HuH-7.5 (cell line): ENCODE measurements at regions not wholly inside any gene's neighbourhood (a gene's known extent, or its start where the extent isn't known, plus 50 kb on each side); places are given as distances from the start of the nearest gene placed in this dataset.

Experiments
- DNase-seq: peaks from one replicate; pipeline ENCODE4 v3.0.0; 2011; ENCODE audit warnings: low spot score

DNA sequence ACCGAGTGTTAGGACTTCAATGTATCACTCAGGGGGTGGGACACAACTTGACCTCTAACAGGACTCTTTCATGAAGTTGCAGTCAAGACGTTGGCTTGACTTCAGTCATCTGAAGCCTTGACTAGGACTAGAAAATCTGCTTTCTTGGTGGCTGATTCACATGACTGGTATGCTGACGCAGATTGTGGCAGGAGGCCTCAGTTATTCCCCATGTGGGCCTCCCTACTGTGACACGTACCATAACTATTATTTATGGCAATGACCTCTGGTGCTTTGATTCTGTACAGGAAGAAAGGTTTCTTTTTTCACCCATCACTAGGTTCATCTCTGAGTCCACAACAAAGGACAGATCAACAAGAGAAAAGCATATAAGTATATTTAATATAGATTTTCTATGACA is 270.4 kb downstream of the NEDD1 start:
- no peak for DNase-seq

DNA sequence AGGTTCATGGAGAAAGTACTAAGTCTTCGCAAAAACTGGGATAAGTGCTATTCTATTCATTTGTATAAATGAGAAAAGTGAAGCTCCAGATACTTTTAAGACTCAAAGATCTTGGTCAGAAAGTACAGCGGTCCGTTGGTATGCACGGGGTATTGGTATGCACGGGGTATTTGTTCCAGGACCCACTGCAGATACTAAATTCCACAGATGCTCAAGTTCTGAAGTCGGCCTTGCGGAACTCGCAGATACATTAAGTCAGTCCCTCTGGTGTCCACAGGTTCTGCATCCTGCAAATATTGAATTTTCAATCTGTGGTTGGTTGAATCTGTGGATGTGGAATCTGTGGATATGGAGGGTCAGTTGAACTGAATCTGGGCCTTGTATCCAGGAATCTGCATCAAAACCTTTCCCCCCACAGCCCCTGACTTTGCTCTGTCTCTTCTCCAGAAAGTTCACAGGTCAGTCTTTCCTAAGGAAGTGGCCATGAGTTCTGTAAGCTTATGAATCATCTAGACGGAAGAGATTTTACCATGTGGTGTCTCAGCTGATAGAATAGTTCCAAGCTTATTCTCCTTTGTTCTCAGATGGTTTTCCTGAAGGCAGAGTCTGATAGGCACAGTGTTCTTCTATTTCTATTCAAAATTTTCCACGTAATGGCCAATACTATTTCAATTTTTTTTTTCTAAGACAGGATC is 274.7 kb downstream of the NEDD1 start:
- DNase-seq: no peak

DNA sequence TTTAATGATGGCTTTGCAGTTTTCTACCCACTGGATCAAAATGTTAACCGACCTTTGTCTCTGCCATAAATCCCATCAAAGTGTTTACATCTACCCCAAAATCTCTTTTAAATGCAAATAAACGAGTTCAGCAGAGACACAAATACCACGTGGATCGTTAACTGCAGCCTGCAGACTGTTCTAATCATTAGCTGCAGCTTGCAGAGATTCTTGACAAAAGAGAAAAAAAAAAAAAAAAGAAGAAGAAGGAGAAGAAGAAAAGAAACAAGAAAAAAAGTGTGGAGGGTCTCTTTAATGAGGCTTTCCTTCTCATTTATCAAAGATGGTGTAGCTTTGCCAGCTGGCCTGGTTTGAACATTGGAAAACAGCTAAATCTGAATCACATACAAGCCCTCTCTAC is 275.7 kb downstream of the NEDD1 start:
- DNase-seq: no peak

DNA sequence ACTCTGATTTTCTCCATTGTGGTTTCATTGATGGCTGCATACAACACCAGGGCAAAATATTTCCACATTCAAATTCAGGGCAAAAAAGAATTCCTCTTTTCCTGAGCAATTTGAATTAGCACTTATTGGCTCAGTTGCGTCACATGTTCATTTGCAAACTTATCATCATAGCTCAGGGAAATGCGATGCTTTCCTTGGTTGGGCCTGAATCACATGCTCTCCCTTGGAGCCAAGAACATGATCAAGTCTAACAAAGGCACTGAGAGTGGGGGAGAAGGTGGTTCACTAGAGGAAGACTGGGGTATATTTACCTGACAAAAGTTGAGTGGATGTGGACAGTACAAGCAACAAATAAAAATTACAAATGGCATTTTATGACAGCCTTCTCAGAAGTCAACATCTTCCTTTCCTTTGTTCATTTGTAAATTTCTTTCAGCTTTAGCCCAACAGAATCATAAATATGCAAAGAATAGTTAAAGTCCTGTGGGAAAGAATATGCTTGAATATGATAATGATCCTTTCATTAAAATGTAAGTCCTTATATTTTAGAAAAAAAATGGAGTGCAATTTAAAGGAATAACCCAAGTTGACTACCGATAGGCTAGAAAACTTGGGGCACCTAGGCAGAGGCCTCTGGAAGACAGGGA is 277.2 kb downstream of the NEDD1 start:
- no peak for DNase-seq

GRCh38 chr12:97185567-97185966 is 277.0 kb upstream of the RMST start:
- no peak for DNase-seq

DNA sequence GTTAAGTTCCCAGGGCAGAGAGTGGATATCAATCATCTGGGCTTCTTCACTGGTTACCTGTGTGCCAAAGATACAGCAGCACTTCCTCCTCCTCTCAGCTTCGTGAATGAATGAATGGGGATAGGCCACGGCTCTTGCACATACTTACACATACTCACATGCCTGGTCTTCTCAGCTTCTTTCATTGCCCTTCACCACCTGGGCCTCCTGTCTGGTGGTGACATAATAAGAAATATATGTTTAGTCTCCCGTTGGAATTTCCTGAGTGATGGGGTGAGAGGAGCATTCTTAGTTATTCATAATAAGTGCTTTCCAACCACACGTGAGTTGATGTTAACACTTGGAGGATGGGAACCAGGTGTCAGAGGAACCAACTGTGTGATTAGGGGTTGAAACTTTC is 268.1 kb upstream of the RMST start:
- DNase-seq: no peak

DNA sequence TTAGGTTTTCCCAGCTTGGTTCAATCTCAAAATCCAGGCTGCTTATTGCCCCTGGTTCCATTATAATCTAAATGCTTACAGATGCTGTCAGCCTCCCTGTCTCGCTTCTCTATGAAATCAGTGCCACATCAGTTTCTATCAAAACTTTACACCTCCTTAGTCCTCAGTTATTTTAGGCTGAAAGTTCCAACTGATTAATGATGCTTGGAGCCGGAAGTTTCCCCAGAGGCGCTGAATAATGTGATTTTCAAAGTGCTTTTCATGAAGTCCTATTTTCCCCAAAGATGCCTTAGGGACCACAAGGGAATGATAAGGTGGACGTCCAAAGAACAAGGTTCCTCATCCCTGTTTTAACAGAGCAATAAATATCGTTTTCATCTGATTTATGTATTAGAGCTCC is 262.4 kb upstream of the RMST start:
- no peak for DNase-seq

- no peak for DNase-seq
Measured at GRCh38 chr12:97203408-97203807, 259.2 kb upstream of the RMST start.

DNA sequence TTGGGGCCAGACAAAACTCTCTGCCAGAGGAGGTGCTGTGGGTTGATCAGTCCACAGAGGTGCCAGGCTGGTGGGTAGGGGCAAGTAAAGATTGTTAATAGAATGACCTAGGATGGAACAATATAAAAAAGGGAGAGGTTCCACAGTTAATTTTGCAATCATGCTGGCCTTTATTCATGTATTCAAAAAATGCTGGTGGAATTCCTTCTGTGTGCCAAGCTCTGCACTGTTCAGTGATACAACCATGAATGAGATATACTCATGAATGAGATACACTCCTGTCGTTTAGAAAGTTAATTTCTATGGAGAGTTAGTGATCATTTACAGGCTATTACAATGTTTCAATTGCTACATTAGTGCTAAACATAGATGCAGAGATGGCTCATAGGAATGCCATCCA is 252.6 kb upstream of the RMST start:
- DNase-seq: no peak

DNA sequence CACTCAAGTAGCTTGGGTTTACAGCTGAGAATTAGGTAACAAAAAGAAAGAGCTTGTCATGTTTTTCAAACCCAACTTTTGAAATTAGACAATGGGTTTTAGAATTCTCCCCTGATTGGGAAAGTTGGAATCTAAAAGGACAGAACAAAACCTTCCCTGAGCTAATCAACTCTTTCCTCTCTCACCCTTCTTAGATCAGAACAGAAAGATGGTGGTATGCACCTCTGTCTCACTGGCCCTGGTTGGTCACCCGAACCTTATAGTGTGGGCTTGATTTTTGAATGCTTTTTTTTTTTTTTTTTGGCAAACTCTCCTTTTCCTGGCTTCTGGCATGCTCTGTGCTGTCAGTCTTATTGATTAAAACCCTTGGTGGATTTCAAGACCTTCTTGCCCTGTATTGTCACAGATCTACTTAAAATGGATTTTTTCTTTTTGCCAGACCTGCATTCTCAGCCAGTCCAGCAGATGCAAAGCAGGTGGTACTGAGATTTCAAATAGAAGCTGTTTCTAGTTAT is 251.1 kb upstream of the RMST start:
- no peak for DNase-seq

DNA sequence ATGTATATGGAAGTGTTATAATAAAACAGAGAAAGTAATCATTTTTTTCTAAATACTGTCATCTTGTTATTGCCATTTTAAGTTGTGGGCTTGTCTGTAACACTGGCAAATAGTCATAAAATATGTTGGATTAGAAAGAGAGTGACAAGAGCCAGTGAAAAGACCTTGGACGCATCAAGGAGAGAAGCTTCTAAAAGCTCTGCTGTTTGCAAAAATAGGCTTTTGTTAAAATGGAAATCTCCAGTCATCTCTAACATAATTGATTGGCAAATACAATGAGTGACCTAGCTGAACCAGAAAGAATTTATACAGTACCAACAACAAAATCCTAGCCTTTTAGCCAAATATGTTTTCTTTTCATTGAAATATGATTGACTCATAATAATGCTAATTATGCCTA is 245.8 kb upstream of the RMST start:
- no peak for DNase-seq

DNA sequence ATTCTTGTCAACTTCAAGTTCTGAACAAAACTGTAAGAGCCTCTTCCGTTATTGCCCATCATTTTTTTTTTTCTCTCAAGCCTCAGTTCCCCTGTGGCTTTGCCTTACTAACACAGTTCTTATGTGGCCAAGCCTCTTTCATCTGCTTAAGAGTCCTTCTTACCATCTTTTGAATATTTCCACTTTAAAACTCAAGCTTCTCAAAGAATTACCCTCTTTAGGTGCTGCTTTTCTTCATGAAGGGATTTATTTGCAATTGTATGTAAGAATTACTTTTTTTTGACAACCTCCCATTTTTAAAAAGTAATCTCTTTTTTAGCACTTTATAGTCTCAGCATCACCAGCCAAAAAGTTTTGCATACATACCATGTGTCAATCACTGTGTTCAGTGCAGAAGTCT is 240.2 kb upstream of the RMST start:
- DNase-seq: no peak

- DNase-seq: no peak
Measured at GRCh38 chr12:97223419-97223818, 239.2 kb upstream of the RMST start.

DNA sequence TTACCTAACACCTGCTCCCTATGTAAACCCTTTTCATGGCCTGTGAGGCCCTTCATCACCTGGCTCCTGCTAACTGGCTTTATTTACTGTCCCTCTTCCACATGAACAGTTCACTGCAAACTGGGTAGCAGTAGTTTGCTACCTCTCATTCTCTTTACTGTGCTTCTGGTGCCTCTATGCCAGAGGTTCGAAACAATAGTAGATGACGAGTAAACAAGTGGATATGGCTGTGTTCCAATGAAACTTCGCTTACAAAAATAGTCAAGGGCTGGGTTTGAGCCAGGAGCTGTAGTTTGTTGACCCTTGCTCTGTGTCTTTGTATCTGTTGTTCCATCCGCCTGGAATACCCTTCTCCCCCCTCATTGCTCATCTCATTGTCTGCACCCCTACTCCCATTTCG is 233.6 kb upstream of the RMST start:
- DNase-seq: no peak

DNA sequence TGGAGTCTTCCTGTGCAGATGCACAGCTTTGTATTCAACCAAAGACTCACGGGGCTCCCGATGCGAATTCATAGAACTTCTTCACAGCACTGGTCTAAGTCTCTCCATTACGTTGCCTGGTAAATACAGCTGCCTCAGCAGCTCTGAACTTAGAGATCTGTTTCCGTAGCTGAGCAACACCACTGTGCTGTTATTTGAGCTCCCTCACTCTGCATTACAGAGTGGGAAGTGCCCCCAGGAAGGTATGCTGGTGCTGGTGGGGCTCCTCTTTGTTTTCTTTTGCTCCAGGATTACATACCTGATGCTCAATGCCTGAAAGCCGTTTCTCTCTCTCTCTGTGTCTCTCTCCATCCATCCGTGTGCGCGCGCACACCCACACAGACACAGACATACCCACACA is 227.5 kb upstream of the RMST start:
- DNase-seq: no peak

- no peak for DNase-seq
Measured at GRCh38 chr12:97246368-97246767, 216.2 kb upstream of the RMST start.

GRCh38 chr12:97250483-97250882 is 212.1 kb upstream of the RMST start:
- no peak for DNase-seq

GRCh38 chr12:97257726-97258125 is 204.9 kb upstream of the RMST start:
- DNase-seq: no peak

- no peak for DNase-seq
Measured at GRCh38 chr12:97259098-97259497, 203.5 kb upstream of the RMST start.

GRCh38 chr12:97260786-97261185 is 201.8 kb upstream of the RMST start:
- DNase-seq: no peak

GRCh38 chr12:97267166-97267565 is 195.4 kb upstream of the RMST start:
- DNase-seq: no peak

- no peak for DNase-seq
Measured at GRCh38 chr12:97267594-97268202, 194.9 kb upstream of the RMST start.

DNA sequence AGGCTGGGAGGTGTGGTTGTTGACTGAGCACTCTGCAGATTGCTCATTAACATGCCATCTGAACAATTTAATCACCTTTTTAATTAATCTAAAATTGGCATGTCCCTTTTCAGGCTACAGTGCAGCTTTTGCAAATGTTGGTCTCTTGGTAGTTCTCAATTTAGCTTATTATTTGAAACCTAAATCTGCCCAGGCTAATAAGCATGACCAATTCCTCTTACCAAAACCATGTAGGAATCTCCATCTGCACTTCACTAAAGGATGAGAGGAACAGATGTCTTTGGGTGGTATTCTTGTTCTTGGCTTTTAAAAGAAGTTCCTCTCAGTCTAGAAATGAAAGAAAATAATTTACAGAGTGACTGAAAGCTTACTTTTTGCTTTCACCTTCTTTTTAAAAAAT is 190.1 kb upstream of the RMST start:
- no peak for DNase-seq

- no peak for DNase-seq
Measured at GRCh38 chr12:97274386-97274785, 188.2 kb upstream of the RMST start.
